ENCODE measurements at regions not wholly inside any gene's neighbourhood (a gene's known extent, or its start where the extent isn't known, plus 50 kb on each side); places are given as distances from the start of the nearest gene placed in this dataset.

DNA sequence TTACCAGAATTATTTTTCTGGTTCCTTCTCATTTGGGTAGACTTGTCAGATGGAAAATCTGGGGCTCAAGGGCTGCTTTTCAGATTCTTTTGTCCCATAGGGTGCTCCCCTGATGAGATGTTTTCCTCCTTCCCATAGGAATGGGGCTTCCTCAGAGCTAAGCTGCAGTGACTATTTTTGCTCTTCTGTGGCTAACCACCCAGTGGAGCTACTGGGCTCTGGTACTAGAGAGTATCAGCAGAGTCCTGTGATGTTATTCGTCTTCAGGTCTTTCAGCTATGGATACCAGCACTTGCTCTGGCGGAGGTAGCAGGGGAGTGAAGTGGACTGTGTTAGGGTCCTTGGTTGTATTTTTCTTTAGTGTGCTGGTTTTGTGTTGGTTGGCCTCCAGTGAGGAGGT, 716.1 kb upstream of the LMO3 start:
- peaks cover 3% of the 10 kb centered on the region for H3K36me3 Mint-ChIP-seq (ENCODE audit: insufficient read depth)
- no peak overlapping the region for H3K27ac Mint-ChIP-seq
- no peak for TF ChIP-seq CTCF (IDR thresholded peaks at IDR 0.05; ENCODE audit: unreplicated experiment)
- H3K4me1 Mint-ChIP-seq (ENCODE audit: low read depth), result peaks cover 17% of the 10 kb centered on the region
- DNase-seq (ENCODE audit: low spot score, unreplicated experiment), result no peak
- peaks cover 49% of the 10 kb centered on the region for H3K9me3 Mint-ChIP-seq (ENCODE audit: low read depth)
- no peaks in the 10 kb centered on the region for H3K27me3 Mint-ChIP-seq
- H3K4me3 Mint-ChIP-seq (ENCODE audit: low read depth), result no peak overlapping the region

GRCh38 chr12:17304503-17305347, 698.8 kb upstream of the LMO3 start:
- no peak for DNase-seq (ENCODE audit: low spot score, unreplicated experiment)
- H3K27me3 Mint-ChIP-seq, result no peaks in the 10 kb centered on the region
- H3K27ac Mint-ChIP-seq, result no peak overlapping the region
- H3K36me3 Mint-ChIP-seq (ENCODE audit: insufficient read depth), result peaks cover 7% of the 10 kb centered on the region
- no peak for TF ChIP-seq CTCF (IDR thresholded peaks at IDR 0.05; ENCODE audit: unreplicated experiment)
- peaks cover 27% of the 10 kb centered on the region for H3K9me3 Mint-ChIP-seq (ENCODE audit: low read depth)
- H3K4me3 Mint-ChIP-seq (ENCODE audit: low read depth), result no peak overlapping the region
- H3K4me1 Mint-ChIP-seq (ENCODE audit: low read depth), result no peaks in the 10 kb centered on the region

GRCh38 chr12:17302001-17302400, 696.0 kb upstream of the LMO3 start:
- no peak for DNase-seq (ENCODE audit: low spot score, unreplicated experiment)
- peaks cover 43% of the 10 kb centered on the region for H3K9me3 Mint-ChIP-seq (ENCODE audit: low read depth)
- H3K27ac Mint-ChIP-seq, result no peak overlapping the region
- no peaks in the 10 kb centered on the region for H3K4me1 Mint-ChIP-seq (ENCODE audit: low read depth)
- H3K36me3 Mint-ChIP-seq (ENCODE audit: insufficient read depth), result peaks cover 9% of the 10 kb centered on the region
- no peak for TF ChIP-seq CTCF (IDR thresholded peaks at IDR 0.05; ENCODE audit: unreplicated experiment)
- no peak overlapping the region for H3K4me3 Mint-ChIP-seq (ENCODE audit: low read depth)
- no peaks in the 10 kb centered on the region for H3K27me3 Mint-ChIP-seq

DNA sequence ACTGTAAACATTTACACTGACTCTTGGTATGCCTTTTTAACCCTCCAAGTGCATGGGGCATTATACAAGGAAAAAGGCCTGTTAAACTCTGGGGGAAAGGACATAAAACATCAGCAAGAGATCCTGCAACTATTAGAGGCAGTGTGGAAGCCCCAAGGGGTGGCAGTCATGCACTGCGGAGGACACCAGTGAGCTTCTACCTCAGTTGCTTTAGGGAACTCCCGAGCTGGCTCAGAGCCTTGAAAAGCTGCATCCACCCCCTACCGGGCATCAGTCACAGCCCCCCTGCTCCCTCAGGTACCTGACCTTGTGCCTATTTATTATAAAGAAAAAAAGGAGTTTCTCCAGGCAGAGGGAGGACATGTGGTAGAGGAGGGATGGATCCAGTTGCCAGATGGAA, 695.6 kb upstream of the LMO3 start:
- H3K27ac Mint-ChIP-seq, result no peak overlapping the region
- DNase-seq (ENCODE audit: low spot score, unreplicated experiment), result no peak
- H3K36me3 Mint-ChIP-seq (ENCODE audit: insufficient read depth), result peaks cover 9% of the 10 kb centered on the region
- peak; percentile 13 for TF ChIP-seq CTCF (IDR thresholded peaks at IDR 0.05; ENCODE audit: unreplicated experiment)
- H3K9me3 Mint-ChIP-seq (ENCODE audit: low read depth), result peaks cover 45% of the 10 kb centered on the region
- no peak overlapping the region for H3K4me3 Mint-ChIP-seq (ENCODE audit: low read depth)
- no peaks in the 10 kb centered on the region for H3K4me1 Mint-ChIP-seq (ENCODE audit: low read depth)
- no peaks in the 10 kb centered on the region for H3K27me3 Mint-ChIP-seq

DNA sequence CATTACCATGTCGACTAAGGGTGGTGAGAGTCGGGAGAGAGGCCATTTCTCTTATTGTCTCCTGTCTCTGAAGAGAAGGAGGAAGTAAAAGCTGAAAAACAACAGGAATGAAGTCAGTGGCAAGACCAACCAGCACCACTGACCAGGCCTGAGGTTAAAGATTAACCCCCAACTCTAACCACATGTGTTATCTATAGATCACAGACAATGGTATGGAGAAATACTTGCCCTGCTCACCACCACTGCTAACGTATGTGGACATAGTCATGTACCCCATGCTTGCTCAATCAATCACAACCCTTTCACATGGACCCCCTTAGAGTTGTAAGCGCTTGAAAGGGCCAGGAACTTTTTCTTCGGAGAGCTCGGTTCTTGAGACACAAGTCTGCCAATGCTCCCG, 690.9 kb upstream of the LMO3 start:
- Mint-ChIP-seq H3K27ac (no peak overlapping the region), H3K4me3 (ENCODE audit: low read depth) (no peak overlapping the region), H3K36me3 (ENCODE audit: insufficient read depth) (peaks cover 5% of the 10 kb centered on the region), H3K4me1 (ENCODE audit: low read depth) (no peaks in the 10 kb centered on the region), H3K27me3 (no peaks in the 10 kb centered on the region), H3K9me3 (ENCODE audit: low read depth) (peaks cover 32% of the 10 kb centered on the region)
- TF ChIP-seq CTCF (IDR thresholded peaks at IDR 0.05; ENCODE audit: unreplicated experiment), result no peak
- no peak for DNase-seq (ENCODE audit: low spot score, unreplicated experiment)

All from progenitor cell of endocrine pancreas (in vitro differentiated cells).